Endothelial cell of umbilical vein (primary cell): ENCODE measurements at regions not wholly inside any gene's neighbourhood (a gene's known extent, or its start where the extent isn't known, plus 50 kb on each side); places are given as distances from the start of the nearest gene placed in this dataset.

Experiments used
- EZH2 ChIP-seq: IDR thresholded peaks from 2 replicates; pipeline ENCODE4 v1.6.1; 2012; ENCODE audit warnings: borderline replicate concordance, low read depth, mild to moderate bottlenecking, moderate library complexity, low read length, inconsistent platforms; ENCODE audit not compliant: severe bottlenecking
- POLR2A ChIP-seq: IDR thresholded peaks from 2 replicates; pipeline ENCODE4 v1.6.1; 2012; ENCODE audit warnings: low read depth, mild to moderate bottlenecking, control low read depth, low read length
- POLR2AphosphoS5 ChIP-seq: IDR thresholded peaks from 2 replicates; pipeline ENCODE4 v1.6.1; 2012; ENCODE audit warnings: low read depth, mild to moderate bottlenecking, control low read depth, low read length, moderate library complexity; ENCODE audit not compliant: insufficient read depth
- TF ChIP-seq, protein P1 (sequence below), 2 donors: IDR thresholded peaks; 1 replicate in 1 of 2; 2 replicates in 1 of 2; pipeline ENCODE4 v1.5.1; 2011; ENCODE audit warnings: low read length in 2 of 2, mild to moderate bottlenecking in 2 of 2, moderate library complexity in 2 of 2, control low read depth in 1 of 2, inconsistent platforms in 1 of 2, low read depth in 1 of 2; ENCODE audit not compliant: insufficient read depth in 1 of 2; ENCODE audit errors: extremely low read depth in 1 of 2

DNA sequence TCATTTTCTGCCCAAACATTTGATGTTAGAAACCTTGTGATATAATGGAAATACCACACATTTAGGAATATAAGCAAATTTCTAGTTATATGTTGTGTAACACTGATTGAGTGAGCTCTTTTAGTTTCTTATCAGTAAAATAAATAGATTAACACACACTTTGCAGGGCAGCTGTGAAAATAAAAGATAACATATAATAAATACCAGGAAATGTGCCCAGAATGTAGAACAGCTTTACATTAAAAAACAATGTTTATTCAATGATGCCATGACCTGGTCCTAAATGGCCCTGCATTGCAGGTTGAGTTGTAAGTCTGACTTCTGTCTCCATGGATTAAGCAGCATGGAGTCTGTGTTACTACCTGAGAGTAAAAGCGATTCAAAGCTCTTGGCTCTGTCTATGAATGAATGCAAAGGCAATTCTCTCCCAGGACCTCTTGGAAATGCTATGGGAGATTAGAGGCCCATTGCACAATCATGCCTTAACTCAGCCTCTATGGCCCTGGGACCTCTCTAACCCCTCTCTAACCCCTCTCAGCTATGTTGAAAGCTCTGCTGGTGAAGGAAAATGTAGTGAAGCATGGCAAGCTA is 296.0 kb upstream of the ACTBL2 start:
- TF ChIP-seq, protein P1, sequence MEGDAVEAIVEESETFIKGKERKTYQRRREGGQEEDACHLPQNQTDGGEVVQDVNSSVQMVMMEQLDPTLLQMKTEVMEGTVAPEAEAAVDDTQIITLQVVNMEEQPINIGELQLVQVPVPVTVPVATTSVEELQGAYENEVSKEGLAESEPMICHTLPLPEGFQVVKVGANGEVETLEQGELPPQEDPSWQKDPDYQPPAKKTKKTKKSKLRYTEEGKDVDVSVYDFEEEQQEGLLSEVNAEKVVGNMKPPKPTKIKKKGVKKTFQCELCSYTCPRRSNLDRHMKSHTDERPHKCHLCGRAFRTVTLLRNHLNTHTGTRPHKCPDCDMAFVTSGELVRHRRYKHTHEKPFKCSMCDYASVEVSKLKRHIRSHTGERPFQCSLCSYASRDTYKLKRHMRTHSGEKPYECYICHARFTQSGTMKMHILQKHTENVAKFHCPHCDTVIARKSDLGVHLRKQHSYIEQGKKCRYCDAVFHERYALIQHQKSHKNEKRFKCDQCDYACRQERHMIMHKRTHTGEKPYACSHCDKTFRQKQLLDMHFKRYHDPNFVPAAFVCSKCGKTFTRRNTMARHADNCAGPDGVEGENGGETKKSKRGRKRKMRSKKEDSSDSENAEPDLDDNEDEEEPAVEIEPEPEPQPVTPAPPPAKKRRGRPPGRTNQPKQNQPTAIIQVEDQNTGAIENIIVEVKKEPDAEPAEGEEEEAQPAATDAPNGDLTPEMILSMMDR (IDR thresholded peaks at IDR 0.05; ENCODE audit: extremely low read depth in 1 of 2, insufficient read depth in 1 of 2, low read depth in 1 of 2, low read length in 2 of 2): no peak
- TF ChIP-seq EZH2 (no peak), POLR2A (peak; percentile 28), POLR2AphosphoS5 (peak; percentile 61)
